NT2/D1 (cell line): ENCODE measurements at regions not wholly inside any gene's neighbourhood (a gene's known extent, or its start where the extent isn't known, plus 50 kb on each side); places are given as distances from the start of the nearest gene placed in this dataset.

ENCODE experiments used
- DNase-seq: peaks from one replicate; pipeline ENCODE4 v3.0.0-alpha.2; 2011; ENCODE audit warnings: low read depth, low spot score
- H3K27me3 ChIP-seq: 2 replicates; pipeline ENCODE4 v1.6.0; 2011; ENCODE audit warnings: mild to moderate bottlenecking; ENCODE audit not compliant: insufficient read length, insufficient read depth
- H3K36me3 ChIP-seq: 2 replicates; pipeline ENCODE4 v1.6.1; 2011; ENCODE audit warnings: mild to moderate bottlenecking, low read length, mixed read lengths; ENCODE audit not compliant: insufficient read depth, insufficient read length
- H3K4me1 ChIP-seq: 2 replicates; pipeline ENCODE4 v1.5.1; 2011; ENCODE audit not compliant: insufficient read depth, insufficient read length
- H3K4me3 ChIP-seq: 2 replicates; pipeline ENCODE4 v1.5.1; 2011; ENCODE audit warnings: low read depth; ENCODE audit not compliant: insufficient read length
- H3K9ac ChIP-seq: 2 replicates; pipeline ENCODE4 v1.6.0; 2011; ENCODE audit warnings: low read depth; ENCODE audit not compliant: insufficient read length
- H3K9me3 ChIP-seq: 2 replicates; pipeline ENCODE4 v1.5.1; 2011; ENCODE audit warnings: mild to moderate bottlenecking, low read length; ENCODE audit not compliant: insufficient read depth
- SUZ12 ChIP-seq: IDR thresholded peaks from 2 replicates; pipeline ENCODE4 v1.6.1; 2011; ENCODE audit not compliant: insufficient read length, insufficient read depth; ENCODE audit errors: extremely low read depth
- YY1 ChIP-seq: IDR thresholded peaks from 2 replicates; pipeline ENCODE4 v1.6.1; 2011; ENCODE audit not compliant: insufficient read length, insufficient read depth
- ZNF274 ChIP-seq: IDR thresholded peaks from 2 replicates; pipeline ENCODE4 v1.6.1; 2011; ENCODE audit warnings: mild to moderate bottlenecking, low read depth, low read length

GRCh38 chr5:104247260-104247659, 684.7 kb upstream of the NUDT12 start:
- no peaks in the 10 kb centered on the region for H3K9me3 ChIP-seq
- no peaks in the 10 kb centered on the region for H3K4me1 ChIP-seq
- DNase-seq = no peak
- no peak overlapping the region for H3K9ac ChIP-seq
- no peak overlapping the region for H3K4me3 ChIP-seq
- no peak for TF ChIP-seq ZNF274
- TF ChIP-seq SUZ12 = no peak
- no peak for TF ChIP-seq YY1
- H3K36me3 ChIP-seq = no peaks in the 10 kb centered on the region
- no peaks in the 10 kb centered on the region for H3K27me3 ChIP-seq

- Histone ChIP-seq H3K9me3 (no peaks in the 10 kb centered on the region), H3K4me3 (no peak overlapping the region), H3K4me1 (no peaks in the 10 kb centered on the region), H3K27me3 (no peaks in the 10 kb centered on the region), H3K36me3 (no peaks in the 10 kb centered on the region), H3K9ac (no peak overlapping the region)
- TF ChIP-seq SUZ12 (no peak), YY1 (no peak), ZNF274 (no peak)
- DNase-seq = no peak
Observed at GRCh38 chr5:104241046-104241445, 678.5 kb upstream of the NUDT12 start.

GRCh38 chr5:104237586-104237985, 675.0 kb upstream of the NUDT12 start:
- Histone ChIP-seq H3K9ac (no peak overlapping the region), H3K4me1 (no peaks in the 10 kb centered on the region), H3K9me3 (no peaks in the 10 kb centered on the region), H3K4me3 (no peak overlapping the region), H3K27me3 (no peaks in the 10 kb centered on the region), H3K36me3 (no peaks in the 10 kb centered on the region)
- no peak for DNase-seq
- TF ChIP-seq SUZ12 (no peak), YY1 (no peak), ZNF274 (no peak)

GRCh38 chr5:104223885-104224773, 661.5 kb upstream of the NUDT12 start:
- no peak for DNase-seq
- Histone ChIP-seq H3K27me3 (no peaks in the 10 kb centered on the region), H3K36me3 (no peaks in the 10 kb centered on the region), H3K9me3 (no peaks in the 10 kb centered on the region), H3K9ac (no peak overlapping the region), H3K4me1 (no peaks in the 10 kb centered on the region), H3K4me3 (no peak overlapping the region)
- TF ChIP-seq YY1 (no peak), SUZ12 (no peak), ZNF274 (no peak)

GRCh38 chr5:104218200-104218599, 655.6 kb upstream of the NUDT12 start:
- H3K4me3 ChIP-seq = no peak overlapping the region
- no peak overlapping the region for H3K9ac ChIP-seq
- H3K9me3 ChIP-seq = no peaks in the 10 kb centered on the region
- no peaks in the 10 kb centered on the region for H3K36me3 ChIP-seq
- no peak for TF ChIP-seq YY1
- no peak for TF ChIP-seq ZNF274
- TF ChIP-seq SUZ12 = no peak
- DNase-seq = no peak
- no peaks in the 10 kb centered on the region for H3K4me1 ChIP-seq
- H3K27me3 ChIP-seq = no peaks in the 10 kb centered on the region

- Histone ChIP-seq H3K9ac (no peak overlapping the region), H3K9me3 (no peaks in the 10 kb centered on the region), H3K4me1 (no peaks in the 10 kb centered on the region), H3K36me3 (no peaks in the 10 kb centered on the region), H3K27me3 (no peaks in the 10 kb centered on the region), H3K4me3 (no peak overlapping the region)
- no peak for DNase-seq
- TF ChIP-seq ZNF274 (no peak), SUZ12 (no peak), YY1 (no peak)
Observed at GRCh38 chr5:104213216-104213615, 650.6 kb upstream of the NUDT12 start.

- Histone ChIP-seq H3K9me3 (no peaks in the 10 kb centered on the region), H3K36me3 (no peaks in the 10 kb centered on the region), H3K4me3 (no peak overlapping the region), H3K4me1 (no peaks in the 10 kb centered on the region), H3K9ac (no peak overlapping the region), H3K27me3 (no peaks in the 10 kb centered on the region)
- TF ChIP-seq ZNF274 (no peak), SUZ12 (no peak), YY1 (no peak)
- no peak for DNase-seq
Observed at GRCh38 chr5:104199771-104200170, 637.2 kb upstream of the NUDT12 start.
